HUDEP-2 (cell line): ENCODE measurements at regions not wholly inside any gene's neighbourhood (a gene's known extent, or its start where the extent isn't known, plus 50 kb on each side); places are given as distances from the start of the nearest gene placed in this dataset.
"Not testable (repeated sequence)": the region's sequence is repeated elsewhere in the genome, so short reads cannot be mapped to it uniquely, and the experiment has no call there.

Experiments used
- DNase-seq, 76 experiments: peaks; one replicate each; lab custom pipeline; 2025; ENCODE audit not compliant: unreplicated experiment in 76 of 76; lab: John Stamatoyannopoulos, UW

DNA sequence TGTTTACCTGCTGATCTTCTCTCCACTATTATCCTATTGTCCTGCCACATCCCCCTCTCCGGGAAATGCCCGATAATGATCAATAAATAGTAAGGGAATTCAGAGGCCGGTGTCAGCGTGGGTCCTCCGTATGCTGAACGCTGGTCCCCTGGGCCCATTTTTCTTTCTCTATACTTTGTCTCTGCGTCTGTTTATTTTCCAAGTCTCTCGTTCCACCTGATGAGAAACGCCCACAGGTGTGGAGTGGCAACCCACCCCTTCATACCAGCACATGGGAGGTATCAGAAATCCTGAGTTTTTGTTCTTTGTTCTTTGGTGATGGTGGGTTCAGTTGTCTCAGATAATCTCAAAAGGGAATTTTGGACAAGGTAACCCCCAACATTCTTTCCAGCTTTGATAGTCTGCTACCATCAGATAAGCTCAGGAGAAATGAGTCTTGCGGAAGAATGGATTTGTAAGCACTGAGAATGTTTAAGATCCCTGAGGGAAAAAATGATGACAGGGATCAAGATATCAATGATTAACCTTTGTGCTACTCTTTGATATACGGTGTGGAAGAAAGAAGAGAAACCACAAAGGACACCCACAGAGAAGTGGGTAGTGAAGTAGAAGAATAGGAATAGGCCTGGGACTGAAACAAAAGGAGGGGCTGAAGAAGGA is 117.9 kb downstream of the CEP44 start:
- no peak for DNase-seq

- DNase-seq: not testable (repeated sequence)
Measured at GRCh38 chr4:174400603-174401302, 117.0 kb downstream of the CEP44 start.

DNA sequence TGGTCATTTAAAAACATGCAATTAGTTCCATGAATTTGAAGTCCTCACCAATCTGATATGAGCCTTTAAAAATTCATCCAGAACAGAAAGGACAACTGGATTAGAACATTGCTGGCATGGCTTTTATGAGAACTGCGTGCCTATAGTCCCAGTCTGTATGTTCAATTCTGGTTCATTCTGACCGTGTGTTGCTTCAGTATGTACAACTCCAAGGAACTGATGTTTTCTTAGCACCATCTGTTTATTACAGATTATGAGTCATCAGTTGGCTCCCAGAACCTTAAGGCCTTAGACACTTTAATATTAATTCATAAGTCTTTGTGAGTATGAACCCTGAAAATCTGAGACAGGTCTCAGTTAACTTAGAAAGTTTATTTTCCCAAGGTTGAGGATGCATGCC is 115.0 kb downstream of the CEP44 start:
- peak in 5 of 76 experiments; percentile 9 to 35 (median 21) for DNase-seq

- DNase-seq: no peak
Measured at GRCh38 chr4:174397366-174398155, 113.8 kb downstream of the CEP44 start.

DNA sequence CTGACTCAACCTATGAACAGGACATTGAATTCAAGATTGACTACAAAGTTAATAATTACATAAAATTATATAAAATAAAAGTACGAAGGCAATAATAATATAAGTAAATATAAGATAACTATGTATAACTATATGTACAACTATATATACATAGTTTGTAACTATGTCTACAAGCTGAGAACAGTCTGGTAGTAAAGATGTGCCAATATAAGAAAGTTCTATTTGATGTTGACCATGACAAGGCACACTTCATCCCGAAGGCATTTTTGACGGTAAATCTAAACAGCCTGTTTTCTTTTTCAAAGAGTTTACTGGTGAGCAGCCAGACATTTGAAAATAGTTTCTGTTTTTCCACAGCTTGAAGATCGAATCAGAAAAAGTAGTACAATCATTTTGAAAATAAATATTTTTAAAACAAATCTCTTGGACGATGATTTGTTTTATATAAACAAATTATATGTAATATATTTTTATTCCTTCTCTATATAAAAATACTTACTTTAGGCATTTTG is 112.9 kb downstream of the CEP44 start:
- no peak for DNase-seq

DNA sequence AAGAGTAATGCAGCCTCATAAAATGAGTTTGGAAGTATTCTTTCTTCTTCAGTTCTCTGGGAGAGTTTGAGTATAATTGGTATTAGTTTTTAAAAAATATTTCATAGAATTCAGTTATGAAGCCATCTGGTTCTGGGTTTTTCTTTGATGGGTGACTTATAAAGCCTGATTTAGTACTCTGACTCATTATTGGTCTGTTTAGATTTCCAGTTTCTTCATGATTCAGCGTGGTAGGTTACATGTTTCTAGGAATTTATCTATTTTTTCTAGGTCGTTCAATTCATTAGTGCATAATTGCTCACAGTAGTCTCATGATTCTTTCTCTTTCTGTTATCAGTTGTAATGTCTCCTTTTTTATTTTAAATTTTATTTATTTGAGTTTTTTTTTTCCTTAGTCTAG is 111.2 kb downstream of the CEP44 start:
- DNase-seq: no peak

GRCh38 chr4:174389439-174389838 is 105.7 kb downstream of the CEP44 start:
- DNase-seq: no peak

- no peak for DNase-seq
Measured at GRCh38 chr4:174388461-174389145, 104.9 kb downstream of the CEP44 start.

DNA sequence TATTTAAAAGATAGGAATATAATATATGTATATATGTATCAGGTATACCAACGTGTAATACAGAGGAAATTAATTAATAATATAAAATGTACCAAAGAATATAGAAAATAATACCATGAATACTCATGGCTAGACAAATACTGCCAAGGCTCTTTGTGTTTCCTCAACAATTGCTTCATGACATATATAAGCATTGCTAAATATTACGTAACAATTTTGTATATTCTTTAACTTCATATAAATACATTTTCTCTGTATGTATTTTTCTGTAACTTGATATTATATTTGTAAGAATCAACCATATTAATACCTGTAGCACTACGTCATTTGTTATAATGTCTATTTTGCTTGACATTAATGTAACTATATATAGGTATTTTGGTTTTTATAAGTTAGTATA is 104.0 kb downstream of the CEP44 start:
- no peak for DNase-seq

DNA sequence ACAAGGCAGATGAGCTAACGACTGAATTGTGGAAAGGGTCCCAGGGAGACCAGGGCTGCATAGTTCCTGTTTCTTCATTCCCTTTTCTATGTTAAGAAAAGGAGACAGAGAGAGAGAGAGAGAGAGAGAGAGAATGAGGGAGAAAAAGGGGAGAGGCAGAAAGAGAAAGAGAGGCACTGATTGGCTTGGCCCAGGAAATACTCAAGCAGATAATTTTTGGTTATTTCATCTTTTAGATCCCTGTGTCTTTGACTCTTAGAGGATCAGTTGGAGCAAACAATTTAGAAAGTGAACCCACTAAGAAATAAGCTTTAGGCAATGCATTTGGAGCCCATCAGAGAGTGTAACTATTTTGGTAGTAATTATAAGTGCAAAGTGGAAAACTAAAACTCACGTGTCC is 103.4 kb downstream of the CEP44 start:
- DNase-seq: no peak

- DNase-seq: no peak
Measured at GRCh38 chr4:174383783-174384182, 100.1 kb downstream of the CEP44 start.

DNA sequence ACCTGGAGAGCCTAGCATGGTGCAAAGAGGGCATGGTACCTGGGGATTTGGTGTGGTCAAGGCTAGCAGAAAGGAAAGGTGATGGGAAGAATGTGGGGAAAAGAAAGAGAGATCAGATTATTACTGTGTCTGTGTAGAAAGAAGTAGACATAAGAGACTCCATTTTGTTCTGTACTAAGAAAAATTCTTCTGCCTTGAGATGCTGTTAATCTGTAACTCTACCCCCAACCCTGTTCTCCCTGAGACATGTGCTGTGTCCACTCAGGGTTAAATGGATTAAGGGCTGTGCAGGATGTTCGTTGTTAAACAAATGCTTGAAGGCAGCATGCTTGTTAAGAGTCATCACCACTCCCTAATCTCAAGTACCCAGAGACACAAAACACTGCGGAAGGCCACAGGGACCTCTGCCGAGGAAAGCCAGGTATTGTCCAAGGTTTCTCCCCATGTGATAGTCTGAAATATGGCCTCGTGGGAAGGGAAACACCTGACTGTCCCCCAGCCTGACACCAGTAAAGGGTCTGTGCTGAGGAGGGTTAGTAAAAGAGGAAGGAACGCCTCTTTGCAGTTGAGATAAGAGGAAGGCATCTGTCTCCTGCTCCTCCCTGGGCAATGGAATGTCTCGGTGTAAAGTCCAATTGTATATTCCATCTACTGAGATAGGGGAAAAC is 99.4 kb downstream of the CEP44 start:
- peak in 6 of 76 experiments; percentile 0 to 33 (median 6) for DNase-seq
